HUDEP-2 (cell line): ENCODE measurements at regions not wholly inside any gene's neighbourhood (a gene's known extent, or its start where the extent isn't known, plus 50 kb on each side); places are given as distances from the start of the nearest gene placed in this dataset.
"Not testable (repeated sequence)": the region's sequence is repeated elsewhere in the genome, so short reads cannot be mapped to it uniquely, and the experiment has no call there.

Experiments
- DNase-seq, 76 experiments: peaks; one replicate each; lab custom pipeline; 2025; ENCODE audit not compliant: unreplicated experiment in 76 of 76; lab: John Stamatoyannopoulos, UW

DNA sequence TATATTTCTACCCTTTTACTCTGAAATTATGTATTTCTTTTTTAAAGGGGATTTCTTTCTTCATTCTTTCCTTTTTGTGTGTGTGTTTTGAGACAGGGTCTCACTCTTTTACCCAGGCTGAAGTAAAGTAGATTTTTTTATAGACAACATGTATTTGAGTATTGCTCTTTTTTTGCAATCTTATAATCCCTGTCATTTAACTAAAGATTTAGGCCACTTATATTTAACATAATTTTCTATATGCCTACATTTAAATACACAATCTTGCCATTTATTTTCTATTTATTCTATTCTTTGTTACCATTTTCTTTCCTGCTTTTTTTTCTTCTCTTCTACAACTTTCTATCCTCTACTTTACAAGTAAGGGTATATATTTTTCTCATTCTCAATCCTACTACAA, 416.0 kb upstream of the IRX2 start:
- no peak for DNase-seq

DNA sequence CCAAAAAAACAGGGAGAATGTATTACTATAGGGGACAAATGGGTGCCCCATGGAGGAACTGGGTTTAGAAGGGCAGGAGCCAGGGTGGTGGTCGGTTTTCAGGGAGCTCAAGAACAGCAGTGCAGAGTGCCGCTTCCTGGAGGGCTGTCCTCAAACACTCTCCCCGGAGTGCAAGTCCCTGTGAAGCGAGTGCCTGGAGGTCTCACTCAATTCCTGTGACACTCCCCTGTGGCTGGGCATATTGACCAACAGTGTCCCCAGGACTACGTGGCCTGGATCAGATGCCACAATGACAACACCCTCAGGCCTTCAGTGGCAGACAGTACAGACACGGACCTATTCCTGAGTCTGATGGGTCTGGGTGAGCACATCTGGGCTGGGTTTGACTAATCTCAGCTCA, 412.1 kb upstream of the IRX2 start:
- no peak for DNase-seq

DNA sequence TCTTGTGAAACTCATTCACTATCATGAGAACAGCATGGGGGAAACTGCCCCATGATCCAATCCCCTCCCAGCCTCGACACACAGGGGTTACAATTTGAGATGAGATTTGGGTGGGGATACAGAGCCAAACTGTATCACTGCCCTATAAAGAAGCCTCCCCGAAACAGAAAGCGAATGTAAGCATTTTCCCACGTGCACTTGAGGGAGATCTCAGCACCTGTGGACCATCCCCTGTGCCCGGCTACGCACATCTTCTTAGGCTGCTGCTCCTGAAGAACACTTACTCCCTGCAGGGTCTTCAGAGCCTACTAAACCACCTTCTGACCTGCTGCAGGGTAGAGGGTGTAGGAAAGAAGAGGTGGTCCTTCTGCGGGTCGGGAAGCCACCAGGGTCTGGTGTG, 410.2 kb upstream of the IRX2 start:
- DNase-seq: no peak

- no peak for DNase-seq
These were observed 405.7 kb upstream of the IRX2 start for GRCh38 chr5:3157214-3157613.

DNA sequence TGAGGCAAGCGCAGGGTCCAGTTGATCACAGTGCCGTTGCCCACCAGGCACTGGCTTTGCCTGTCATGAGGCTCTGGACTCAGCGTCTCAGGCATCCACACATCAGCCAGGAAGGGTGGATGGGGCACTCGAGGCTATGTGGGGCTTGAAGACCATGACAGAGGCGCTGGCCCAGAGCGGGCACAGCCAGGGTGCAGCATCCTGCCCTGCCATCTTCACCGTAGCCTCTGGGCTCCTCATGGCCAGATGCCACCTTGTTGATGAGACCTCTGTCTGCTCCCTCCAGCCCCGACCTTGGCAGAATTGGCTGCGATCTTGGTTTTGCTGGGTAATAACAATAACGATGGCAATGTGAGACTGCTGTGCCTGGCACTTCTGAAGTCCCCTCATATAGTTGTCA, 404.2 kb upstream of the IRX2 start:
- no peak for DNase-seq

GRCh38 chr5:3155046-3155445, 403.6 kb upstream of the IRX2 start:
- no peak for DNase-seq

GRCh38 chr5:3153906-3154305, 402.4 kb upstream of the IRX2 start:
- no peak for DNase-seq

DNA sequence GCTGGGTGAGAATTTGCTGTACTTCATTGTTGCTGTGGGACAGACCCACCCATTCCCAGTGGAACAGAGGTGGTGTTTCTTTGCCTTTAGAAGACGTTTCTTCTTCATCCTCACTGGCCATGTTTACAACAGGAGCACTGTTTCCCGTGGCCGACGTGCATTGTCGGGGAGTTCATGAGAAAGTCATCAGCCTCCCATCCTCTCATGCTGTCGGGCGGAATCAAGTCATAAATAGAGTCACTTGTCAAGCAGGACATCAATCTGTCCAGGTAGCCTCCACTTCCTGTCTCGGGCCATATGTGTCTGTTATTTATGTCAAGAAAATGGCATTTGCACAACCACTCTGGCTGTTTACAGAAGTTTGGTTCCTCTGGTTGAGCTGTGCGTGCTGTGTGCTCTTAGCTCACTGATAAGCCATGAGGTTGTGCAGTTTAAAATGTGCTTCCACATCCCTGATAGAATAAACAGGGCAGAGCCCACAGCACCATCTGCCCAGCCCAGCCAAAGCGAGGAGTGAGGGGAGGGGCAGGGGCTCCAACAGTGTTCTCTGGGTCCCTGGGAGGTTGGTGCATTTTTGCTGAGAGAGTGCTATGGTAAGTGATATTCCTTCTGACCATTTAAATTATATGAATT, 401.9 kb upstream of the IRX2 start:
- no peak for DNase-seq

- no peak for DNase-seq
These were observed 398.4 kb upstream of the IRX2 start for GRCh38 chr5:3149899-3150298.

- not testable (repeated sequence) for DNase-seq
These were observed 395.9 kb upstream of the IRX2 start for GRCh38 chr5:3147405-3147804.

GRCh38 chr5:3145641-3146040, 394.2 kb upstream of the IRX2 start:
- DNase-seq: no peak

GRCh38 chr5:3143382-3143781, 391.9 kb upstream of the IRX2 start:
- DNase-seq: no peak

GRCh38 chr5:3142261-3143027, 391.0 kb upstream of the IRX2 start:
- DNase-seq: no peak

DNA sequence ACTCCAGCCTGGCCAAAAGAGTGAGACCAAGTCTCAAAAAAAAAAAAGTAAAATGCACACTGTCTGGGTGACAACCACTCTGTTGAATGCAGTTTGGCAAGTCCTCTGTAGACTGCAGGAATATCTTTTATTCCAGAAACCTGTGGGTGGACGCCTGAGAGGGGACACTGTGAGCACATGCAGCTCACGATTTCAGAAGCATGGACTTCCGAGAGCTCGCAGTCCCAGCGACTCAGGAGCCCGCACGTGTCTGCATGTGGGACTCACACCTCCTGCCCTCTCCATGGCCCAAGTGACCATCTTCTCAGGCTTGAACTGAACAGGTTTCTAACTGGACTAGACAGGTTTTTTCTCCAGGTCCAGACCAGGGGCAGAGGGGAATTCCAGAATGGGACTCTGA, 388.6 kb upstream of the IRX2 start:
- no peak for DNase-seq

- no peak for DNase-seq
These were observed 388.0 kb upstream of the IRX2 start for GRCh38 chr5:3139499-3139931.

DNA sequence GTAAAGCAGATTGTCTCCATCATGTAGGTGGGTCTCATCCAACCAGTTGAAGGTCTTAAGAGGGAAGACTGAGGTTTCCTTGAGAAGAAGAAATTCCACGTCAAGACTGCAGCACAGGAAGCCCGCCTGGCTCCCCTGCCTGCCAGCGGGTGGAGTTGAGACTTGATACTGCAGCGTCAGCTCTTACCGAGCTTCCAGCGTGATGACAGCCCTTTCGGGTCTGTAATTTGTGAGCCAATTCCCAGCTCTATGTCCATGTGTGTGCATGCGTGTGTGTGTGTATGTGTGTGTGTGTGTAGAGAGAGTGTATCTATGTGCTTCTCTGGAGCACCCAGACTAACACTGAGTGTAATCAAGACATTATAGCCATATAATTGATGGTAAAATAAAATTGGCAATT, 379.7 kb upstream of the IRX2 start:
- DNase-seq: no peak

GRCh38 chr5:3129252-3129651, 377.8 kb upstream of the IRX2 start:
- no peak for DNase-seq

GRCh38 chr5:3127423-3127911, 376.0 kb upstream of the IRX2 start:
- DNase-seq: no peak

GRCh38 chr5:3126639-3127038, 375.2 kb upstream of the IRX2 start:
- no peak for DNase-seq

DNA sequence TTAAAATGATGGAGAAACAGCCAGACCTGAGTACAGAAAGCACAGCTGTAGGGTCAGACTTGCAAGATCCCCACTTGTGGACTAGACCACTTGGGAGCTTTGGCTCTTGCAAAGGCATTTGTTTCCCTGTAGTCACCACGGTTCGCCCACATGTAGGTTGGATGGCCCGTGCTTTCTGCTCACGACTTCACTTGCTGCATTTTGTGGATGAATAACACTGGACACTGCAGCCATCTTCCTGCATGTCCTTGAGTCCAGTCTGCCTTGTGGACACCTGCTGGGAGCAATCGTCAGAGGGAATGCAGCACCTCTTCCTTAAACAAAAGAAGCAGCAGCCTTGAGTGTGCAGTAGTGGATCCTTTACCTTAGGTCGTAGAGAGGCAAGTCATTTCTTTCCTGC, 372.9 kb upstream of the IRX2 start:
- no peak for DNase-seq

DNA sequence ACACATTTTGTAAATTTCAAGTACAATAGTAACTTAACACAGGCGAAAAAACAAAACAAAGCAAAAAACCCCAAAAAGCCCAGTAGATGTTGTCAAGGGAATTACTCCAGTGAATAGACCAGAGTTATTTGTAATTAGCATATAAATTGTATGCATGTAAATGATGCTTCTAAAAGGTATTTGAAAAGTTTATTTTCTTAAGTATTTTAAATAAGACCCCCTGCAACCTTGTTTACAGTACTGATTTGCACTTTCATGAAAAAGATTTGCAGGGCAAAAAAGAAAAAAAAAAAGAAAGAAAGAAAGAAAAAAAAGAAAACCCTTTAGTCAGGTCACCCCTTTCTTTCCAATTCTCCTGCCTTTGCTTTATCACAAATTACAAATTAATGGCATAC, 372.3 kb upstream of the IRX2 start:
- DNase-seq: no peak

DNA sequence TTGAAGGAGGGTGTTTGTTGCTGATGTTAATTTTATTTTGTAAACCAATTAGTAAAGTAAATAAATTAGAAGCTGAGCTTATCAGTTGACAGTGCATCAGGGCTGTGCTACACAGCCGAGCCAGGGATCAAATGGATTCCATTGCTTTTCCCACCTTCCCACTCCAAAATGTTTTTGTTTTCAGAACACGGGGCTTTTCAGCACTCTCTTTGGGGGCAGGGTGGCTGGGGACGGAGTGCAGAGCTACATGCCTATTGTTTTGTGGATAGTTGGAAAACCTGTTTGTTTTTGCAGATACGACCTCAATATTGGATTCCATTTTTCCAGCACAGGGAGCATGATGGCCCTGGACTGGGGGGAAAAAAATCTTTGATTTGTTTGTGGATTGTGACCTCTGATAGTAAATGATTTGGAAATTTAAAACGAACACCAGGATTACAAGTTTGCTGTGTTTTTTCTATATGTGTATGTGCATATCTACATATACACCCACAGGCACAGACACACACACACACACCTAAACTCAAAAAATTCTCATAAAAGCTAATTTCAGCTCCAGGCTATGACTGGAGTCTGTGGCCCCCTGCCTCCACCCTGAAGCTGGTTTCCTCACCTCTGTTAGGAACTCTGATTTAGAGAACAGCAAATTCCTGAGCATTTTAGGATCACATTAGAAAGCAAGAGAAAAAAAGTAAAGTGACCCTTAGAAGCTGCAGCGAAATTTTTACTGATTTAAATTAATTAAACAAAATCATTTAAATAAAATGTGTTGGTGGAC, 371.7 kb upstream of the IRX2 start:
- DNase-seq: no peak
